Astrocyte of the spinal cord (primary cell): ENCODE measurements at regions not wholly inside any gene's neighbourhood (a gene's known extent, or its start where the extent isn't known, plus 50 kb on each side); places are given as distances from the start of the nearest gene placed in this dataset.

Source experiments
- DNase-seq: peaks from one replicate; pipeline ENCODE4 v3.0.0; 2011; ENCODE audit warnings: low read depth, low spot score
- H3K4me3 ChIP-seq: 2 replicates; pipeline ENCODE4 v1.5.1; 2011; ENCODE audit warnings: low read depth, mild to moderate bottlenecking, low read length, moderate library complexity
- CTCF ChIP-seq: IDR thresholded peaks from 2 replicates; pipeline ENCODE4 v1.5.1; 2012; ENCODE audit warnings: low read depth, mild to moderate bottlenecking, low read length, inconsistent platforms
- in situ Hi-C: cut with HindIII; loops from 2 replicates; pipeline ENCODE4 v1.10.0; 2017; ENCODE audit warnings: low sequenced_read_pairs

- no peak for TF ChIP-seq CTCF
- in situ Hi-C loops = no loop called here
- H3K4me3 ChIP-seq = no peak overlapping the region
- no peak for DNase-seq
Measured at GRCh38 chr3:127102587-127102986, 90.3 kb upstream of the PRR23E start.

GRCh38 chr3:127103080-127103479, 89.9 kb upstream of the PRR23E start:
- no peak overlapping the region for H3K4me3 ChIP-seq
- in situ Hi-C loops = no loop called here
- no peak for TF ChIP-seq CTCF
- DNase-seq = no peak

DNA sequence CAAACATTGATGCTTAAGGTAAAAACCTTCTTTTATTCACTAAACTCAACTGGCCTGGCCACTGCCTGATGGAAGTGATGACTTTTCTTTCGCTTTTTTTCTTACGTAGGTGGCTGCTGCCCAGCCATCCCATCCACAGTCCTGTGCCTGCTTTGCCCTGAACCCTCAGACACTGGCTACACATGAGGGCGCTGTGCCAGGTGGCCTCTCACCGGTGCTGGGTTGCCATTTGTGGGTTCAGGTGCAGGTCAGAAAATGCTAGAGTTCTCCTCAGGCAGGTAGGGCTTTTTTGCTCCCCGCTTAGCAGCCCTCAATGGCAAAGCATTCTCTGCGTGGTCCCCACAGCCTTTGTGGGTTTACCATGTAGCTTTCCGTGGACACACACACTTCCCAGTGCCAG, 88.3 kb upstream of the PRR23E start:
- TF ChIP-seq CTCF = no peak

DNA sequence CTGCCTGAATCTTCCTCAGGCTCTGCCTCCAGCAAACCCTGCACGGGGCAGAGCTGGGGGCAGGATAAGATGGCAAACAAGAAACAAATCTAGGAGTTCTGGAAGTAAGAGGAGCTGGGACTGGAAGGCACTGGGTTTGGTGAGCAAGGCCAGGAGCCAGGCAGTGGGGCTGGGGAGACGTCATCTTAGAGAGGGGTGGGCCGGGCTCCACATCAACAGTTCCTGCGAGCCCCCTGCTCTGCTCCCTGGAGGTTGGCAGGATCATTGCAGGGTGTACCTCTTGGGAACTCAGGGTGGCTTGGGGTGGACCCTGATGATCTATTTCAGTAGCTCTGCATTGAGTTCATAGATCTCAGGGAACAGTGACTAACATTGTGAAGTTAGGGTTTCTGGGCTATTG, 87.3 kb upstream of the PRR23E start:
- in situ Hi-C loops = no loop called here
- TF ChIP-seq CTCF = no peak
- H3K4me3 ChIP-seq = no peak overlapping the region
- no peak for DNase-seq

More for the DNA sequence above, 88.3 kb upstream of the PRR23E start:
- in situ Hi-C loops = no loop called here
- no peak for DNase-seq
- H3K4me3 ChIP-seq = no peak overlapping the region

DNA sequence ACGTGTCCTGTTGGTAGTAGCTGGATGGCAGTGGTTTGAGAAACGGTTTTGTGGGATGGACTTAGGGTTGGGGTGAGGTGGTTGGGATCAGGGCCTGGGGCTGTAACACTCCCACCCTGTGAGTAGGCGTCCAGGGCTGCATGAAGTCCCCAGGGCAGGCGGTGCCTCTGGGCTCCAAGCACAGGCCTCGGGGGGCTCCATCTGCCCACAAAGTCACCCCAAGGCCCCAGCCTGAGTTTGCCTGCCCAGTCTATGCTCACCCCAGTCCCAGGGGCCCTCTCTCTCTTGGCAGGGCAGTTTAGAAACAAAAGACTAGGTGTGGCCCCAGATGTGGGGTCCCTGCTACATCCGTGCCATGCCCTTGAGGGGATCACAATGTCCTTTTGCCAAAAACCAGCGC, 86.9 kb upstream of the PRR23E start:
- no peak for DNase-seq
- TF ChIP-seq CTCF = no peak
- in situ Hi-C loops = no loop called here
- H3K4me3 ChIP-seq = no peak overlapping the region

DNA sequence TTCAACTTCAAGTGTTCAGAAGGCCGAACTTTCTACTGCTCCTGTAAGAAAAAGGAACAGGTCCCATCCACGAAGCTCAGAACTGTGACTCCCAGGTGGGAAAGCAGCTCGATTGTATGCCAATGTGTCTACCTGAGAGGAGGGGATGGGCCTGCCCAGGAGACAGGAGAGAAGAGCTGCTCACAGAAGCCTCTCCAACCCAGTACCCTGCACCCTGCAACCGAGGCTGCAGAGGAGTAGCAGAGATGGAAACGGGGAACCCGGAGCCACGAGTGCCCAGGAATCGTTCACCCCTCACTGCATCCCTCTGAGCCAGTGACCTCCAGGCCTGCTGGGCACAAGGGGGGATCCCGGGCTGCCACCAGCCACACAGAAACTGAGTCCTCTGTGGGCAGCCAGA, 86.5 kb upstream of the PRR23E start:
- TF ChIP-seq CTCF = no peak
- H3K4me3 ChIP-seq = no peak overlapping the region
- in situ Hi-C loops = no loop called here
- DNase-seq = no peak

GRCh38 chr3:127107002-127107401, 85.9 kb upstream of the PRR23E start:
- H3K4me3 ChIP-seq = no peak overlapping the region
- no peak for DNase-seq
- TF ChIP-seq CTCF = no peak
- in situ Hi-C loops = no loop called here
